Activated naive CD4-positive, alpha-beta T cell treated with anti-CD3 and anti-CD28 coated beads for 36 hours (primary cell): ENCODE measurements at regions not wholly inside any gene's neighbourhood (a gene's known extent, or its start where the extent isn't known, plus 50 kb on each side); places are given as distances from the start of the nearest gene placed in this dataset.
A peak's percentile ranks its signal among the peaks of the same experiment; 100 is the strongest.

Source experiments
- CTCF ChIA-PET: fragments of 350-600 bp; sonication (Branson Sonifier 250); formaldehyde crosslinking; loops from one replicate; lab custom pipeline; 2021; ENCODE audit warnings: antibody characterized with exemption; lab: Charles Lee
- DNase-seq: peaks from one replicate; pipeline ENCODE4 v3.0.0-alpha.2; 2020
- H3K27ac Mint-ChIP-seq: one replicate; pipeline ENCODE4 v1.8.0; 2021; ENCODE audit warnings: mild to moderate bottlenecking, mixed read lengths
- H3K27me3 Mint-ChIP-seq: one replicate; pipeline ENCODE4 v1.8.0; 2021; ENCODE audit warnings: low read depth, mixed read lengths
- H3K36me3 Mint-ChIP-seq: one replicate; pipeline ENCODE4 v1.8.0; 2021; ENCODE audit warnings: low read depth, mixed read lengths
- H3K4me1 Mint-ChIP-seq: one replicate; pipeline ENCODE4 v1.8.0; 2021; ENCODE audit warnings: low read depth, mixed read lengths
- H3K4me3 Mint-ChIP-seq: one replicate; pipeline ENCODE4 v1.8.0; 2021; ENCODE audit warnings: mild to moderate bottlenecking, moderate library complexity, mixed read lengths
- H3K9me3 Mint-ChIP-seq: one replicate; pipeline ENCODE4 v1.8.0; 2021; ENCODE audit warnings: mixed read lengths
- intact Hi-C: fragments of 100-400 bp; cut with micrococcal nuclease; formaldehyde crosslinking; loops from one replicate; pipeline ENCODE4 v1.15.1; 2023

DNA sequence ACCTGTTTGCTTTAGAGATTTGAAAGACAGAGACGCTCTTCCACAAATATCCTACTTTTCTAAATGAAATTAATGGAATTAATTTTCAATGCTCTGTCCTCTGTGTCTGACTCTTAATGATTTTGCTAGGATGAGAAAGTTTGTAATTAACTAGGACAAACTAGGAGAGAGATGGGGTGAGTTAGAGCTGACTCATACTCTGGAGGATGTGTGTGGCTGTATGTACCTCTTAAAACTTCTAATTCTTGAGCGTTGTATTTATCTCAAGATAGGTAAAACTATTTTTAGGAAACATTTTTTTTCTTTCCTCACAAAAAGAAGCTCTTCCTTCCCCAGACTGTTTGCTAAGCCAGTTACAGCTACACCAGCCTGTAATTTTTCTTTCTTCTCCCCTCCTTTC is 178.8 kb upstream of the ANKRD30A start:
- no peaks in the 10 kb centered on the region for H3K36me3 Mint-ChIP-seq
- DNase-seq: no peak
- H3K9me3 Mint-ChIP-seq: peaks cover 6% of the 10 kb centered on the region
- H3K27ac Mint-ChIP-seq: no peak overlapping the region
- intact Hi-C loops: no loop called here
- no peak overlapping the region for H3K4me3 Mint-ChIP-seq
- CTCF ChIA-PET: no interaction called here
- no peaks in the 10 kb centered on the region for H3K27me3 Mint-ChIP-seq
- H3K4me1 Mint-ChIP-seq: no peaks in the 10 kb centered on the region

DNA sequence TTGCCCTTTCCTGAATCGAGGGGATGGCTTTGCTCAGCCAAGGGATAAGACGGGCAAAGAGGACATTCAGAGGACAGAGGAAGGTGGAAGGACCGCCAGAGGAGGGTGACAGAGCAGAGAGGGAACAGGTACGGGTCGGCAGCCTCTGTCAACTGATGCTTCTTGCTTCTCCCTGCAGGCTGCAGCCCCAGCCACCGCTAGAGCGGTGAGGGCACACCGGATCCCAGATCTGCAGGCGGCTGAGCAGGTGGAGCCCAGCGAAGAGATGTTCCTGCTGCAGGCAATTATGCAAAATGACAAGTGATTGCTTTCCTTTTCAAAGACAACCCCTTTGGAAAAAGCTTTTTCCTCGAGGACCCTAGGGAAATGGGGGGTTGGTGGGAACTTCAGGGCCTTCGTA is 181.9 kb upstream of the ANKRD30A start:
- no peaks in the 10 kb centered on the region for H3K4me1 Mint-ChIP-seq
- H3K4me3 Mint-ChIP-seq: no peak overlapping the region
- intact Hi-C loops: no loop called here
- no peak overlapping the region for H3K27ac Mint-ChIP-seq
- CTCF ChIA-PET: no interaction called here
- no peak for DNase-seq
- H3K9me3 Mint-ChIP-seq: peaks cover 6% of the 10 kb centered on the region
- no peaks in the 10 kb centered on the region for H3K27me3 Mint-ChIP-seq
- no peaks in the 10 kb centered on the region for H3K36me3 Mint-ChIP-seq

DNA sequence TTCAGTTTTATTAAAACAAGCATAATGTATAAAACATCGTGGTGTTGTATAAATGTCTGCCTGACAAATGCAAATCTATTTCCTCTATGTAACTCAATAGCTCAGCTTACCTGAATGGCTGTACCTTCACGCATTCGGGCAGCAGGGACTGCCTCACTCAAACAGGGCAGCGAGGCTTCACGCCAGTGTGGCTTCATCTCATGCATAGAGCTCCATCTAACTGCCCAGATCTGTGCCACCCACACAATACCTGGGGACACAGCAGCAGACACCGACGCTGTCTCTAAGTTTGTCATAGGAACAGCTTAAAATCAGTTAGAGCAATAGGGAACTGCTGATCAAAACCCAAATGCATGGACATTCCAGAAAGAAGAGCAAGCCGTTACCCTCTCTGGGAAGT is 182.8 kb upstream of the ANKRD30A start:
- no peaks in the 10 kb centered on the region for H3K4me1 Mint-ChIP-seq
- intact Hi-C loops: no loop called here
- H3K27me3 Mint-ChIP-seq: no peaks in the 10 kb centered on the region
- peaks cover 6% of the 10 kb centered on the region for H3K9me3 Mint-ChIP-seq
- no peak for DNase-seq
- no peaks in the 10 kb centered on the region for H3K36me3 Mint-ChIP-seq
- H3K27ac Mint-ChIP-seq: no peak overlapping the region
- CTCF ChIA-PET: no interaction called here
- H3K4me3 Mint-ChIP-seq: no peak overlapping the region

DNA sequence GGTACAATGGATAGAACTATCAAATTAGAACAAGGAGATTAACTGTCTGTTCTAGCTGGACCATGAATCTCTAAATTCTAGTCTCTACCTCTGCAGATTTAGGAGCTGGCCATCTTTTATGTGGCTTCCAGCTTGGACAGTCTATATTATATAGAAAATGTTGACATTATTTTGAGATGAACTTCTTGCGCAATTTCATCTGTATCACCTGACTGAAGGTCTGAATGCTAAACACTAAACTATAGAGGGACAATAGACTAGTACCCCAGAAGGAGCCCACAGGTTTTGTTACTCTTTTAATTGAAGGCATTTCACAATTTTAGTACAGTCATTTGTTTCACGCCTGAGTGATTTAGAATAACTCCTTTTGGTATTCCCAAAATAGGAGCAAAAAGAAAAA is 222.4 kb upstream of the ANKRD30A start:
- Mint-ChIP-seq H3K27me3 (no peaks in the 10 kb centered on the region), H3K27ac (no peak overlapping the region), H3K36me3 (no peaks in the 10 kb centered on the region), H3K4me1 (no peaks in the 10 kb centered on the region), H3K9me3 (no peaks in the 10 kb centered on the region), H3K4me3 (no peak overlapping the region)
- CTCF ChIA-PET: no interaction called here
- DNase-seq: no peak
- intact Hi-C loops: no loop called here

DNA sequence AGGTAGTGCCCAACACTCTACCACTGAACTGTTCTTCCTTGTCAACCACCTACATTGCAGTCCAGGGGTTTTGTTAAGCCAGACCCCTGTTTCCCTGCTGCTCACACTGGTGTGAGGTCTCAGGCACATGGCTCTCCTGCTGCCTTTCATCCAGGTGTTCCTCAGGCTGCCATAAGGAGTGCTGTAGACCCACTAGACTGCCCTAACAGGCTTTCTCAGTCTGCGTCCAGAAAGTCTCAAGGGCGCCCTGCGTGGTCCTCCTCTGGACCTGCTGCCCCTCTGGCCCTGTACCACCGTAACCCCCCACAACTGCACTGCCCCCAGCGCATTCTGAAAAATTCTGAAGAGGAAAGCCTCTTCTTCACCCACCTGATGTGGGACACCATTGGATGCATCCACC is 225.7 kb upstream of the ANKRD30A start:
- DNase-seq: no peak
- Mint-ChIP-seq H3K27me3 (no peaks in the 10 kb centered on the region), H3K4me3 (no peak overlapping the region), H3K36me3 (no peaks in the 10 kb centered on the region), H3K9me3 (peaks cover 1% of the 10 kb centered on the region), H3K4me1 (no peaks in the 10 kb centered on the region), H3K27ac (no peak overlapping the region)
- intact Hi-C loops: no loop called here
- CTCF ChIA-PET: interaction anchor here (0.7 kb wide), 1 partner anchor 480 kb away, joined by 3 read pairs; no protein-coding TSS in a partner anchor

DNA sequence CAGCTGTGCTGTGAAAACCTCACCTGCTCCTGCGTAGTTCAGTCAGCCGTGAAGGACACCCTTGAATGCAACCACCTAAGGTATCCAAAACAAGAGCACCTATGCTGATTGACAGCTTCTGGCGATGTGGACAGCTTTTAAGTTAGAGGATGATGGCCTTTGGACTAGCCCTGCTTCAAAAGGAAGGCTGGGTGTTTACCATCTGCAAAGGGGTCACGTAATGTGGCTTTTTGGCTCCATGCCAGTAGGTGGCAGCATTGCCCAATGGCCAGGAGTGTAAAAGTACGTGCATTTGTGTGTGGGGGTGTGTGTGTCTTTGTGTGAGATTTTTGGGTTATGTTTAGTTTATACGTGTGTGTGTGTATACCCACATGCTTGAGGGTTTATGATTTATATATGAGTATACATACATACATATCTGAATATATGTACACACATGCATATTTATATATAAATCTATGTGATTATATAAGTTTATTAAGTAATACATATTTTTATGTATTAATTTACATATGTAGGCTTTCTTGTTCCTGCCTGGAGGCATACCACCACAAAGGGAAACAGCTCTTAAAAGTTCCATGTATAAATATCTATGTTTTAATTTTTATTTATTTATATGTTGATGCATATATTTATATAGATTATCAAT is 236.3 kb upstream of the ANKRD30A start:
- peak; percentile 72 for DNase-seq
- H3K4me3 Mint-ChIP-seq: no peak overlapping the region
- intact Hi-C loops: loop anchor here (5.0 to 10.0 kb wide), 2 partner anchors 608 to 1476 kb away; no protein-coding TSS in a partner anchor
- no peaks in the 10 kb centered on the region for H3K27me3 Mint-ChIP-seq
- CTCF ChIA-PET: interaction anchor here (0.7 to 1.2 kb wide), 3 partner anchors 9 to 604 kb away, joined by 3 read pairs; no protein-coding TSS in a partner anchor
- H3K9me3 Mint-ChIP-seq: no peaks in the 10 kb centered on the region
- H3K4me1 Mint-ChIP-seq: no peaks in the 10 kb centered on the region
- no peak overlapping the region for H3K27ac Mint-ChIP-seq
- H3K36me3 Mint-ChIP-seq: no peaks in the 10 kb centered on the region

DNA sequence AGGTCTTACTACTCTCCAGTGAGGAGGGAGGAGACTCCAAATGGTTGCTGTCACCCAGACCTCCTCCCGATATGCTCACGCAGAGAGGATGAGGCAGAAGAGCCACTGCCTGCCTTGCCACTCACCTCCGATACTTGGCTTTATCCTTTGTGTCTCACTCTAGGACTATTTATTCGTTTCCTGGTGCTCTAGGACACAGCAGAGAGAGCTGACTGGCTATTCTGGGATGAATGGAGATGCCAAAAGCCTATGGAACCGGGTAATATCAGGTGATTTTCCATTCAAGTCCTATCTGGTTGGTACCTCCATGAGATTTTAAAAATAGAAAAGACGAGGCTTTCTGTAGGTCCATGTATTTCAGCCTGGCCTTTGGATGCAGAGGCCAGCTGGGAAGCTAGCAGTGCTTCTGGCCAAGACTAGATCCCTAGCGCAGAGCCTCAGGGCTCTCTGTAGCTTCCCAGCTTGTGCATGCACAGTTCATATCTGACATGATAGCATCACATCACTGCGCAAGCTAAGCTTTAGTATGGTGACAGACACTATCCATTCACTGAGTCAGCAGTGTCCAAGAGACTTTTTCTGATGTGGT is 239.0 kb upstream of the ANKRD30A start:
- Mint-ChIP-seq H3K27me3 (no peaks in the 10 kb centered on the region), H3K27ac (no peak overlapping the region), H3K4me3 (no peak overlapping the region), H3K4me1 (no peaks in the 10 kb centered on the region), H3K36me3 (no peaks in the 10 kb centered on the region), H3K9me3 (no peaks in the 10 kb centered on the region)
- CTCF ChIA-PET: interaction anchor here (0.6 to 1.0 kb wide), 2 partner anchors 1252 to 1366 kb away, joined by 3 to 4 read pairs; no protein-coding TSS in a partner anchor
- intact Hi-C loops: loop anchor here (5.0 to 10.0 kb wide), 2 partner anchors 611 to 1478 kb away; no protein-coding TSS in a partner anchor
- DNase-seq: no peak

DNA sequence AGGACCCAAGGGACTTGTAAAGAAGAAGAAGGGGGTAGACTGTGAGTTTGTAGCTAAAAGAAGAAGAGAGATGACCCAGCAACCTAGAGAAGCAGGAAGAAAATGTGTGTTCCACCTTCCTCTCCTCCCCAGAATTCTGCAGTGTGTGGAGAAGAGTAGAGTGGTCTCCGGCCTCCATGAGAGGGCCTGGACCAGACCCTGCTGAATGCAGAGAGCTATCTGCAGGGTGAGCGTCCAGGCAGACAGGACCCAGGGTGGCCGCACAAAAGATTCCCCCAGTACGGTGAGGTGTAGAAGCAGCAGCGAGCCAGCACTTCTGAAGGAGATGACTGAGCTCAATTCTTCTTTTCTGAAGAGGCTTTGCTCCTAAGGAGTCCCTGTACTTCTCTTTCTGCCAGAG is 239.7 kb upstream of the ANKRD30A start:
- DNase-seq: no peak
- Mint-ChIP-seq H3K27me3 (no peaks in the 10 kb centered on the region), H3K4me1 (no peaks in the 10 kb centered on the region), H3K36me3 (no peaks in the 10 kb centered on the region), H3K9me3 (no peaks in the 10 kb centered on the region), H3K4me3 (no peak overlapping the region), H3K27ac (no peak overlapping the region)
- intact Hi-C loops: loop anchor here (5.0 to 10.0 kb wide), 2 partner anchors 612 to 1479 kb away; no protein-coding TSS in a partner anchor
- CTCF ChIA-PET: interaction anchor here (0.7 kb wide), 1 partner anchor 1159 kb away, joined by 3 read pairs; no protein-coding TSS in a partner anchor

DNA sequence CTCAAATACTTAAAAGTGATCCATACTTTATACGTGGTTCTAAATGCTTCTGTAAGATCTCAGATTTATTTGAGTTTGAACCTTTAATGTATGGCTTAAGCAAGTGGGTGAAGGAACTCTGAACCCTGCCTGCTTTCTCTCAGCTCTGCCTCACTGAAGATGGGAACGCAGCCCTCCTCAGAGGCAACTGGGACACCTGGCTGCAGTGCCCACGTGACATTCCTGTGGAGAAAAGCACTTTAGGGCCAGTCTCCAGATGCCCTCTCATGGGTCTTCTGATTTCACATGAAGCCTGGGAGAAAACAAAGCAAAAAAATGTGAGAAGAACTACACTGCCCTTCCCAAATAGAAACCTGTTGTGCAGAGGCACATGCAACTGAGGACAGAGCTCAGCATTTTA is 242.6 kb upstream of the ANKRD30A start:
- Mint-ChIP-seq H3K27ac (no peak overlapping the region), H3K4me3 (no peak overlapping the region), H3K36me3 (no peaks in the 10 kb centered on the region), H3K9me3 (no peaks in the 10 kb centered on the region), H3K4me1 (no peaks in the 10 kb centered on the region), H3K27me3 (peaks cover 5% of the 10 kb centered on the region)
- intact Hi-C loops: loop anchor here (10.0 kb wide), 1 partner anchor 1482 kb away; no protein-coding TSS in a partner anchor
- DNase-seq: no peak
- CTCF ChIA-PET: no interaction called here

DNA sequence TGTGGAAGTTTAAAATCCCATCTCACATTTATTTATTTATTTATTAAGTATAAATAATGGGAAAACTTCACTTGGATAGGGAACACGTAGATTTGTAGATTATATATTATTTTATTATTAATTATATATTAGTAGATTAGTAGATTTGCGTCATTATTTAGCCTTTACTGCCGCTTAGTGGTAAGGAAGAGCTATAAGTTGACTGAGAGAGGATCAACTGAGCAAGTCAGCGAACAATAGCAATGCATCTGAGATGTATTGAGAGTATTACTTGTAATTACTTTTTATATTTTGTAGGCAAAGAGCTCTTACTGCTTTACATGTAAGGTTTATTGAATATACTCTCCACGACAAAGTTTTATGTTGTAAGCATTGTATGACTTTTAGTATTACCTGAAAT is 244.5 kb upstream of the ANKRD30A start:
- CTCF ChIA-PET: interaction anchor here (0.9 to 2.1 kb wide), 4 partner anchors 8 to 1246 kb away, joined by 3 to 13 read pairs (median 4); no protein-coding TSS in a partner anchor
- no peaks in the 10 kb centered on the region for H3K36me3 Mint-ChIP-seq

DNA sequence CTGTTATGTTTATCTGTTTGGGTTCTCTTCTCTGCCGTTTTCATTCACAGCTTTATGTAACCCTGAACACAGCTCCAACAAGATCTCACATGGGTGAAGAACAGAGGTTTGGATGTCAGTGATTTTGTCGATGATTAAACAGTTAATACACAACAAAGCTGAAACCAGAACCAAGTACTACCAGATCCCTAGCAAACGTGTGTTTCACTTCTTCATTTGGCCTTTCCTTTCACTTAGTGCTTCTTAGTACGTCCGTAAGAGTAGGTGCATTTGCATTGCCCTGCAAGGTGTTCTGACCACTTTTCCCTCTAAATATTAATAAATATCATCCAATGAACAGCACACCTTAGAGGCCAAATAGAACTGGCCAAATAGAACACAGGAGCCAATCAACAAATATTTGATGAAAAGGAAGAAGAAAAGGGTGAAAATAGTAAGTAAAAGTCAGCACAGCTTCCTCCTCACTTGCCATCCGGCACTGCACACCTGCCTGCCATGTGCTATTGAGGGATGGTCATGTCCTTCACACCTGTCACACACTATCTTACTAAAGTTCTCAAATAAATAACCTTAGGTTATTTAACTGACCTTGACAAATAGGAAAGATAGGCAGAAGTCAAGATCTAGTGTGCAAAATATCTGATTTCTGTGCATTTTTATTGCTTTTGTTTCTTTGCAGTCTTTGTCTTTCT is 252.6 kb upstream of the ANKRD30A start:
- no peaks in the 10 kb centered on the region for H3K36me3 Mint-ChIP-seq
- intact Hi-C loops: no loop called here
- no peaks in the 10 kb centered on the region for H3K9me3 Mint-ChIP-seq
- H3K27ac Mint-ChIP-seq: no peak overlapping the region
- no peak overlapping the region for H3K4me3 Mint-ChIP-seq
- CTCF ChIA-PET: interaction anchor here (0.6 kb wide), 1 partner anchor 1325 kb away, joined by 4 read pairs; no protein-coding TSS in a partner anchor
- H3K27me3 Mint-ChIP-seq: no peaks in the 10 kb centered on the region
- no peak for DNase-seq
- no peaks in the 10 kb centered on the region for H3K4me1 Mint-ChIP-seq

More for the DNA sequence above, 244.5 kb upstream of the ANKRD30A start:
- H3K27me3 Mint-ChIP-seq: peaks cover 5% of the 10 kb centered on the region
- no peak for DNase-seq
- no peak overlapping the region for H3K4me3 Mint-ChIP-seq
- no peaks in the 10 kb centered on the region for H3K9me3 Mint-ChIP-seq
- intact Hi-C loops: loop anchor here (1.0 to 10.0 kb wide), 2 partner anchors 1246 to 1484 kb away; no protein-coding TSS in a partner anchor
- H3K27ac Mint-ChIP-seq: no peak overlapping the region
- no peaks in the 10 kb centered on the region for H3K4me1 Mint-ChIP-seq

DNA sequence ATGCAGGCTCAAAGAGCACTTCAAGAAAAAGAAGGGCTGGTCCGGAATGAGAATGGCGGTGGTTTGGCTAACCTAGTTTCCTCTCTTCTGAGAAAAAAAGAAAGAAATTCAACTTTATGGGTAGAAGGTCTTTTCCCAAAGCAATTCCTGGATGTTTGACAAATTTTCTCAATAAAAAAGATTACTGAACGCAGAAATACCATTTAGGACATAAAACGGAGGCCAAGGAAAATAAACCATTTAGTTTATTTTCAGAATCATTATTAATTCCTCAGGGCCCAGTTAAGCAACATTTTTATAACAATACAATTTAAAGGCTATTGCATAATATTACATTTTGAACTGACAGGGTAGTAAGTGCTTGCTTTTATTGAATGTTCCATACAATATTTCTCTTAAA is 284.6 kb upstream of the ANKRD30A start:
- H3K4me1 Mint-ChIP-seq: no peaks in the 10 kb centered on the region
- peaks cover 1% of the 10 kb centered on the region for H3K9me3 Mint-ChIP-seq
- CTCF ChIA-PET: no interaction called here
- H3K27me3 Mint-ChIP-seq: no peaks in the 10 kb centered on the region
- no peak for DNase-seq
- intact Hi-C loops: no loop called here
- H3K4me3 Mint-ChIP-seq: no peak overlapping the region
- H3K27ac Mint-ChIP-seq: no peak overlapping the region
- no peaks in the 10 kb centered on the region for H3K36me3 Mint-ChIP-seq
